ENCODE measurements at regions not wholly inside any gene's neighbourhood (a gene's known extent, or its start where the extent isn't known, plus 50 kb on each side); places are given as distances from the start of the nearest gene placed in this dataset.

DNA sequence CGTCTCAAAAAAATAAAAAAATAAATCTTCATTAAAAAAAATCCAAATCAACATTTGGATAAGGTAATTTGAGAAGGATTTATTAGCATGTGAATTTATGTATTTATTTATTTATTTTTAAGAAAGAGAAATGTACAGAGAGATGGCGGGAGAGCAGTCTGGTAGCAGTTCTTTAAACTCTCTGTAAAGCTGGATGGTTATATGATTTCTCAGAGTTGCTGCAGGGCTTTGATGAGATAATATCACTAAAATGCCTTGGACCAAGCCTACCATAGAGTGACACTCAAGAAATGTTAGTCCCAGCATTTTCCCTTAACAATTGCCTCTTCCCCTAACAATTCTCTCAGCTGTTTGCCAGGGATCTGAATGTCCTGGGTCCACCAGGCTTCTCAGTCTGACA lies 103.4 kb upstream of the LNX1 start:
- no peak overlapping the region for H3K4me3 ChIP-seq (ENCODE audit: low read length in 2 of 2)
- H3K36me3 ChIP-seq (ENCODE audit: control insufficient read depth in 2 of 2, insufficient read depth in 2 of 2, low read length in 2 of 2), result no peaks in the 10 kb centered on the region
- H3K27me3 ChIP-seq (ENCODE audit: control insufficient read depth in 1 of 2, insufficient read depth in 2 of 2, low read length in 2 of 2), result no peaks in the 10 kb centered on the region
- H3K9me3 ChIP-seq (ENCODE audit: control insufficient read depth in 2 of 2, low read length in 2 of 2), result no peaks in the 10 kb centered on the region
- no peaks in the 10 kb centered on the region for H3K4me1 ChIP-seq (ENCODE audit: control insufficient read depth, insufficient read depth, low read length)
- no peak overlapping the region for H3K27ac ChIP-seq (ENCODE audit: low read length)
- H3K9ac ChIP-seq (ENCODE audit: low read length in 2 of 2), result no peak overlapping the region

GRCh38 chr4:53693909-53694308 lies 102.6 kb upstream of the LNX1 start:
- Histone ChIP-seq H3K27me3 (ENCODE audit: control insufficient read depth in 1 of 2, insufficient read depth in 2 of 2, low read length in 2 of 2) (no peaks in the 10 kb centered on the region), H3K4me1 (ENCODE audit: control insufficient read depth, insufficient read depth, low read length) (no peaks in the 10 kb centered on the region), H3K36me3 (ENCODE audit: control insufficient read depth in 2 of 2, insufficient read depth in 2 of 2, low read length in 2 of 2) (no peaks in the 10 kb centered on the region), H3K27ac (ENCODE audit: low read length) (no peak overlapping the region), H3K9ac (ENCODE audit: low read length in 2 of 2) (no peak overlapping the region), H3K9me3 (ENCODE audit: control insufficient read depth in 2 of 2, low read length in 2 of 2) (no peaks in the 10 kb centered on the region), H3K4me3 (ENCODE audit: low read length in 2 of 2) (no peak overlapping the region)

DNA sequence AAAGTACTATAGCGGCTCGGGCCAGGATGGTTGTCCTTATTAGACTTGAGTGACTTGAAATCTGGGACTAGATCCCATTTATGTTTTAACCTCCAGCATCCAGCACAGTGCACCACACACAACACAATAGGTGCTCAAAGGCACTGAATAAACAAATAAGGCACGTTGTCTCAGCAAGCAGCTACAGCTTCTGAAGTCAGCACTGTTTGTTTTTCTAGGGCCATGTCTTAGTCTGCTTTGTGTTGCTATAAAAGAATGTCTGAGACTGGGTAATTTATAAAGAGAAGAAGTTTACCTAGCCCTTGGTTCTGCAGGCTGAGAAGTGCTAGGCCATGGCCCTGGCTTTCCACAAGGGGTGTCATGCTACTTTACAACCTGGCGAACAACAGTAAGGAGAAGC lies 102.1 kb upstream of the LNX1 start:
- Histone ChIP-seq H3K27me3 (ENCODE audit: control insufficient read depth in 1 of 2, insufficient read depth in 2 of 2, low read length in 2 of 2) (peaks cover 0 to 2% of the 10 kb centered on the region in 2 donors), H3K27ac (ENCODE audit: low read length) (no peak overlapping the region), H3K4me1 (ENCODE audit: control insufficient read depth, insufficient read depth, low read length) (peaks cover 2% of the 10 kb centered on the region), H3K36me3 (ENCODE audit: control insufficient read depth in 2 of 2, insufficient read depth in 2 of 2, low read length in 2 of 2) (no peaks in the 10 kb centered on the region), H3K9ac (ENCODE audit: low read length in 2 of 2) (no peak overlapping the region), H3K4me3 (ENCODE audit: low read length in 2 of 2) (no peak overlapping the region), H3K9me3 (ENCODE audit: control insufficient read depth in 2 of 2, low read length in 2 of 2) (no peaks in the 10 kb centered on the region)

GRCh38 chr4:53688186-53688790 lies 97.0 kb upstream of the LNX1 start:
- Histone ChIP-seq H3K9me3 (ENCODE audit: control insufficient read depth in 2 of 2, low read length in 2 of 2) (no peaks in the 10 kb centered on the region), H3K36me3 (ENCODE audit: control insufficient read depth in 2 of 2, insufficient read depth in 2 of 2, low read length in 2 of 2) (no peaks in the 10 kb centered on the region), H3K27ac (ENCODE audit: low read length) (no peak overlapping the region), H3K4me1 (ENCODE audit: control insufficient read depth, insufficient read depth, low read length) (peaks cover 2% of the 10 kb centered on the region), H3K9ac (ENCODE audit: low read length in 2 of 2) (no peak overlapping the region), H3K27me3 (ENCODE audit: control insufficient read depth in 1 of 2, insufficient read depth in 2 of 2, low read length in 2 of 2) (peaks cover 0 to 2% of the 10 kb centered on the region in 2 donors), H3K4me3 (ENCODE audit: low read length in 2 of 2) (no peak overlapping the region)

- peaks cover 2% of the 10 kb centered on the region for H3K4me1 ChIP-seq (ENCODE audit: control insufficient read depth, insufficient read depth, low read length)
- no peak overlapping the region for H3K9ac ChIP-seq (ENCODE audit: low read length in 2 of 2)
- no peak overlapping the region for H3K4me3 ChIP-seq (ENCODE audit: low read length in 2 of 2)
- H3K36me3 ChIP-seq (ENCODE audit: control insufficient read depth in 2 of 2, insufficient read depth in 2 of 2, low read length in 2 of 2), result no peaks in the 10 kb centered on the region
- H3K9me3 ChIP-seq (ENCODE audit: control insufficient read depth in 2 of 2, low read length in 2 of 2), result no peaks in the 10 kb centered on the region
- no peak overlapping the region for H3K27ac ChIP-seq (ENCODE audit: low read length)
- H3K27me3 ChIP-seq (ENCODE audit: control insufficient read depth in 1 of 2, insufficient read depth in 2 of 2, low read length in 2 of 2), result peaks cover 0 to 2% of the 10 kb centered on the region in 2 donors
Observed at GRCh38 chr4:53686521-53686920, 95.2 kb upstream of the LNX1 start.

DNA sequence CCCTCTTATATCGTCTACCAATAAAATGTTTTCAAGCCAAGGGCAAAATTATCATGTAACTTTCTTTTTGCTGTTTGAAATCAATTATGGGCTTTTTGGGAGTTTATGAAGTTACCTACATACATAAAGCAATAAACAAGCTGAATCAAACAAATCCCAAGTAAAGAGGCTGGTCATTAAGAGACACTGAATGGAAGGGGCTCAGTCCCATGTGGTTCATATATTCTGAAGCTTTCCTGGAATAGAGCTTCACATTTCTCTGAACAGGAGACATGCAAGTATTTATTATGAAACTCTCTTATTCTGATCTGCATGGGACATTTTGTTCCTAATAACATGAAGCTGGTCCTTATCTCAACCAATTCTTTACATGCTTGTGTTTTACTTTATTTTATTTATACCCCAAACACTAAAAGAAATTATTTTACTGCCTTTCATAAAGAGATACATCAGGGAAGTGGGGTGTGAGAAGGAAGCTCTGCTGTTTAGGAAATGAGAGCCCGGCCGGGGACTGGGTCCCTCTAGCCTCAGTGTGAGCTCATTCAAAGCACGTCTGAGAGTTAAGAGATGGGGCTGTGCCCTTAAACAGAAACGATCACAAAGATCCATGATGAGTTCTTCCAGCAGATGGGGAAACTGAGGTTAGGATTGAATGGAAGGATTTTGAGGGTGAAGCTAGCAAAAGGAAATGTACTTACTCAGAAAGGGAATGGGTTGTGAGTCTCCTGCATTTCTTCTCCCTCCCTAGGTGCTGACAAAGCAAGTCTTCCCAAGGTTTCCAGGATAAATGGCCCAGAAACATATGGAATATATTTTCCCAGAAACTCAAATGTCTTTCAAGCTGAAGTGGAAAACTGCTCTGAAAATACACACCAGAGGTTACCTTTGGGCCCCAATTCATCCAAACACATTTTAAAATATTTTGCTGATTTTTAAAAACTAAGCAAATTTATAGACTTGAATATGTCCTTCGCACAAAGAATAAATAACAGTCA lies 93.1 kb upstream of the LNX1 start:
- H3K27me3 ChIP-seq (ENCODE audit: control insufficient read depth in 1 of 2, insufficient read depth in 2 of 2, low read length in 2 of 2), result peaks cover 0 to 2% of the 10 kb centered on the region in 2 donors
- H3K4me3 ChIP-seq (ENCODE audit: low read length in 2 of 2), result no peak overlapping the region
- no peak overlapping the region for H3K27ac ChIP-seq (ENCODE audit: low read length)
- peaks cover 2% of the 10 kb centered on the region for H3K4me1 ChIP-seq (ENCODE audit: control insufficient read depth, insufficient read depth, low read length)
- no peak overlapping the region for H3K9ac ChIP-seq (ENCODE audit: low read length in 2 of 2)
- no peaks in the 10 kb centered on the region for H3K9me3 ChIP-seq (ENCODE audit: control insufficient read depth in 2 of 2, low read length in 2 of 2)
- no peaks in the 10 kb centered on the region for H3K36me3 ChIP-seq (ENCODE audit: control insufficient read depth in 2 of 2, insufficient read depth in 2 of 2, low read length in 2 of 2)

GRCh38 chr4:53682908-53683307 lies 91.6 kb upstream of the LNX1 start:
- Histone ChIP-seq H3K9me3 (ENCODE audit: control insufficient read depth in 2 of 2, low read length in 2 of 2) (no peaks in the 10 kb centered on the region), H3K27me3 (ENCODE audit: control insufficient read depth in 1 of 2, insufficient read depth in 2 of 2, low read length in 2 of 2) (no peaks in the 10 kb centered on the region), H3K4me3 (ENCODE audit: low read length in 2 of 2) (no peak overlapping the region)

GRCh38 chr4:53682196-53682595 lies 90.9 kb upstream of the LNX1 start:
- H3K4me1 ChIP-seq (ENCODE audit: control insufficient read depth, insufficient read depth, low read length), result no peaks in the 10 kb centered on the region
- H3K36me3 ChIP-seq (ENCODE audit: control insufficient read depth in 2 of 2, insufficient read depth in 2 of 2, low read length in 2 of 2), result no peaks in the 10 kb centered on the region
- H3K4me3 ChIP-seq (ENCODE audit: low read length in 2 of 2), result no peak overlapping the region
- no peaks in the 10 kb centered on the region for H3K9me3 ChIP-seq (ENCODE audit: control insufficient read depth in 2 of 2, low read length in 2 of 2)
- H3K9ac ChIP-seq (ENCODE audit: low read length in 2 of 2), result no peak overlapping the region
- no peaks in the 10 kb centered on the region for H3K27me3 ChIP-seq (ENCODE audit: control insufficient read depth in 1 of 2, insufficient read depth in 2 of 2, low read length in 2 of 2)
- no peak overlapping the region for H3K27ac ChIP-seq (ENCODE audit: low read length)

More at GRCh38 chr4:53682908-53683307, 91.6 kb upstream of the LNX1 start:
- Histone ChIP-seq H3K27ac (ENCODE audit: low read length) (no peak overlapping the region), H3K4me1 (ENCODE audit: control insufficient read depth, insufficient read depth, low read length) (no peaks in the 10 kb centered on the region), H3K9ac (ENCODE audit: low read length in 2 of 2) (no peak overlapping the region), H3K36me3 (ENCODE audit: control insufficient read depth in 2 of 2, insufficient read depth in 2 of 2, low read length in 2 of 2) (no peaks in the 10 kb centered on the region)

GRCh38 chr4:53680598-53680997 lies 89.3 kb upstream of the LNX1 start:
- H3K9me3 ChIP-seq (ENCODE audit: control insufficient read depth in 2 of 2, low read length in 2 of 2), result no peaks in the 10 kb centered on the region
- no peaks in the 10 kb centered on the region for H3K36me3 ChIP-seq (ENCODE audit: control insufficient read depth in 2 of 2, insufficient read depth in 2 of 2, low read length in 2 of 2)
- no peaks in the 10 kb centered on the region for H3K27me3 ChIP-seq (ENCODE audit: control insufficient read depth in 1 of 2, insufficient read depth in 2 of 2, low read length in 2 of 2)
- no peaks in the 10 kb centered on the region for H3K4me1 ChIP-seq (ENCODE audit: control insufficient read depth, insufficient read depth, low read length)
- H3K9ac ChIP-seq (ENCODE audit: low read length in 2 of 2), result no peak overlapping the region
- no peak overlapping the region for H3K27ac ChIP-seq (ENCODE audit: low read length)
- H3K4me3 ChIP-seq (ENCODE audit: low read length in 2 of 2), result no peak overlapping the region

DNA sequence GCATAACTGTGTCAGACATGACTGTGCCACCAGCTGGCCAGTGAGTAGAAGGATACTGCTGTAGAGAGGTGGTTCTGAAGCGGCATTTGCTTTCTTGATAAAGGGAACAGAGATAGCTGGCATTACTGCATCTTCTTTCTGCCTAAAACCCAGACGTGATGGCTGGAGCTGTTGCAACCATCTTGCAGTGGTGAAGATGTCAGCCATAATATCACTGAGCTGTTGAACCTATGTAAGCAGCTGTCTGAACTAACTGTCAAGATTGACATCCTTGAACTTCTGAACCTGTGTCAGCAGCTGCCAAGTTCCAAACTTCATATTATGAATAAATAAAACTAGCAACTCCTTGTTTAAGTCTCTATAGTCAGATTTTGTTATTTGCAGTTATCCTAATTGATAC lies 88.9 kb upstream of the LNX1 start:
- no peak overlapping the region for H3K9ac ChIP-seq (ENCODE audit: low read length in 2 of 2)
- no peaks in the 10 kb centered on the region for H3K4me1 ChIP-seq (ENCODE audit: control insufficient read depth, insufficient read depth, low read length)
- H3K27ac ChIP-seq (ENCODE audit: low read length), result no peak overlapping the region
- no peaks in the 10 kb centered on the region for H3K27me3 ChIP-seq (ENCODE audit: control insufficient read depth in 1 of 2, insufficient read depth in 2 of 2, low read length in 2 of 2)
- no peak overlapping the region for H3K4me3 ChIP-seq (ENCODE audit: low read length in 2 of 2)
- no peaks in the 10 kb centered on the region for H3K36me3 ChIP-seq (ENCODE audit: control insufficient read depth in 2 of 2, insufficient read depth in 2 of 2, low read length in 2 of 2)
- no peaks in the 10 kb centered on the region for H3K9me3 ChIP-seq (ENCODE audit: control insufficient read depth in 2 of 2, low read length in 2 of 2)

DNA sequence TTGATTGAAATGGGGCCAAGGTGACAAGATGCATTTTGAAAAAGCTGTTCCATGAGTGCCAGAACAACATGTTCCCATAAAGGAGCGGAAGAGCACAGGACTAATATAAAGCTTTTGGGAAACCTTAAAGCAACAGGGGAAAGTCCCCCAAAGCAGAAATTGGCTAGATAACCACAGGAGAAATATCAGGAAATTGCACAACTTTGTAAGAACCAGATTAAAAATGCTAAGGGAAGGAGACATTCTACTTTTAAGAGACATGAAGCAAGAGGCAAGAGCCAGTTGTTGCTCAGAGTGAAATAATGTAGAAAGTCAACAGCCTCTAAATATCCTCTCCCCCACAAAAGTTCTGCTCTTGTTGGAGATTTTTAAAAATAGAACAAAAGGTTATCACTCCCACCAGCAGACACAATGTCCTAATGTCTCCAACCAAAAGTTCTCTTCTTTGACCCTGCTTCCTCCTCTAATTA lies 85.2 kb upstream of the LNX1 start:
- Histone ChIP-seq H3K36me3 (ENCODE audit: control insufficient read depth in 2 of 2, insufficient read depth in 2 of 2, low read length in 2 of 2) (no peaks in the 10 kb centered on the region), H3K4me1 (ENCODE audit: control insufficient read depth, insufficient read depth, low read length) (no peaks in the 10 kb centered on the region), H3K4me3 (ENCODE audit: low read length in 2 of 2) (no peak overlapping the region), H3K27me3 (ENCODE audit: control insufficient read depth in 1 of 2, insufficient read depth in 2 of 2, low read length in 2 of 2) (no peaks in the 10 kb centered on the region), H3K9me3 (ENCODE audit: control insufficient read depth in 2 of 2, low read length in 2 of 2) (no peaks in the 10 kb centered on the region), H3K9ac (ENCODE audit: low read length in 2 of 2) (no peak overlapping the region), H3K27ac (ENCODE audit: low read length) (no peak overlapping the region)

All from stomach smooth muscle (tissue), 2 donors.